ENCODE measurements at regions not wholly inside any gene's neighbourhood (a gene's known extent, or its start where the extent isn't known, plus 50 kb on each side); places are given as distances from the start of the nearest gene placed in this dataset.

- H3K4me1 ChIP-seq = peaks cover 12% of the 10 kb centered on the region
- H3K27me3 ChIP-seq (ENCODE audit: low read depth) = peaks cover 3% of the 10 kb centered on the region
- intact Hi-C loops (cut with micrococcal nuclease) = no loop called here
- no peaks in the 10 kb centered on the region for H3K36me3 ChIP-seq
- H3K27ac ChIP-seq (replicated peaks) = no peak overlapping the region
- no peak for TF ChIP-seq CTCF (IDR thresholded peaks at IDR 0.05; ENCODE audit: borderline replicate concordance)
- no peak for DNase-seq
- no peak overlapping the region for H3K4me3 ChIP-seq
- H3K9me3 ChIP-seq (replicated peaks) = no peaks in the 10 kb centered on the region
These were observed 322.4 kb upstream of the SLCO3A1 start for GRCh38 chr15:91530956-91531582.

GRCh38 chr15:91534235-91534634 is 319.3 kb upstream of the SLCO3A1 start:
- H3K27me3 ChIP-seq (ENCODE audit: low read depth) = no peaks in the 10 kb centered on the region
- H3K4me3 ChIP-seq = no peak overlapping the region
- H3K27ac ChIP-seq (replicated peaks) = no peak overlapping the region
- intact Hi-C loops (cut with micrococcal nuclease) = no loop called here
- no peak for DNase-seq
- TF ChIP-seq CTCF (IDR thresholded peaks at IDR 0.05; ENCODE audit: borderline replicate concordance) = no peak
- no peaks in the 10 kb centered on the region for H3K36me3 ChIP-seq
- H3K4me1 ChIP-seq = peaks cover 29% of the 10 kb centered on the region
- H3K9me3 ChIP-seq (replicated peaks) = no peaks in the 10 kb centered on the region

GRCh38 chr15:91534976-91535375 is 318.5 kb upstream of the SLCO3A1 start:
- no peaks in the 10 kb centered on the region for H3K27me3 ChIP-seq (ENCODE audit: low read depth)
- no peak for DNase-seq
- no peak overlapping the region for H3K27ac ChIP-seq (replicated peaks)
- H3K36me3 ChIP-seq = no peaks in the 10 kb centered on the region
- no peak for TF ChIP-seq CTCF (IDR thresholded peaks at IDR 0.05; ENCODE audit: borderline replicate concordance)
- no peak overlapping the region for H3K4me3 ChIP-seq
- intact Hi-C loops (cut with micrococcal nuclease) = no loop called here
- no peaks in the 10 kb centered on the region for H3K9me3 ChIP-seq (replicated peaks)
- H3K4me1 ChIP-seq = peaks cover 29% of the 10 kb centered on the region

GRCh38 chr15:91535856-91536500 is 317.5 kb upstream of the SLCO3A1 start:
- Histone ChIP-seq H3K4me1 (peaks cover 24% of the 10 kb centered on the region), H3K27me3 (ENCODE audit: low read depth) (no peaks in the 10 kb centered on the region), H3K9me3 (replicated peaks) (no peaks in the 10 kb centered on the region), H3K4me3 (no peak overlapping the region), H3K27ac (replicated peaks) (peak overlapping the region; percentile 49), H3K36me3 (no peaks in the 10 kb centered on the region)
- TF ChIP-seq CTCF (IDR thresholded peaks at IDR 0.05; ENCODE audit: borderline replicate concordance) = no peak
- intact Hi-C loops (cut with micrococcal nuclease) = no loop called here
- no peak for DNase-seq

- no peak for DNase-seq
These were observed 315.7 kb upstream of the SLCO3A1 start for GRCh38 chr15:91537856-91538255.

More at GRCh38 chr15:91537856-91538255, 315.7 kb upstream of the SLCO3A1 start:
- no peak for TF ChIP-seq CTCF (IDR thresholded peaks at IDR 0.05; ENCODE audit: borderline replicate concordance)
- intact Hi-C loops (cut with micrococcal nuclease) = no loop called here
- no peak overlapping the region for H3K27ac ChIP-seq (replicated peaks)
- peaks cover 20% of the 10 kb centered on the region for H3K4me1 ChIP-seq
- no peaks in the 10 kb centered on the region for H3K36me3 ChIP-seq
- H3K4me3 ChIP-seq = no peak overlapping the region
- H3K9me3 ChIP-seq (replicated peaks) = no peaks in the 10 kb centered on the region
- no peaks in the 10 kb centered on the region for H3K27me3 ChIP-seq (ENCODE audit: low read depth)

Measured in left ventricle myocardium inferior (tissue), 1 donor.